ENCODE measurements at regions not wholly inside any gene's neighbourhood (a gene's known extent, or its start where the extent isn't known, plus 50 kb on each side); places are given as distances from the start of the nearest gene placed in this dataset.
"Not testable (repeated sequence)": the region's sequence is repeated elsewhere in the genome, so short reads cannot be mapped to it uniquely, and the experiment has no call there.

DNA sequence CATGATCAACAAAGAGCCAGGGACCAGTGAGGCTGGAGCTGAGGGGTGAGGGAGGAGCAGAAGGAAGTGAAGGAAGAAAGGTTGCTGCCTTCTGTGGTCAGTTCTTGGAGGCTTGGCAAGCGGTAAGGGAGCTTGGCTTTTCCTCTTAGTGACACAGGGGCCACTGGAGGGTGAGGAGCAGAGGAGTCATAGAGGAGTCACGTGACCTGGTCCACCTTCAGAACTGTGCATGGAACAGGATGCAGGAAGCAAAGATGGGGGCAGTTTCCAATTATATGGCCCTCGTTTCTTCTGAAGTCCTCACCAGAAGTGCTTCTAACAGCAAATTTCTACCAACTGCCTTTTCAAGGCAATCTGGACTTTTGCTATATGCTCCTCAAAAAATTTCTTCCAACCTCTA, 326.9 kb upstream of the SMIM21 start:
- no peak for DNase-seq (ENCODE audit: low spot score)

DNA sequence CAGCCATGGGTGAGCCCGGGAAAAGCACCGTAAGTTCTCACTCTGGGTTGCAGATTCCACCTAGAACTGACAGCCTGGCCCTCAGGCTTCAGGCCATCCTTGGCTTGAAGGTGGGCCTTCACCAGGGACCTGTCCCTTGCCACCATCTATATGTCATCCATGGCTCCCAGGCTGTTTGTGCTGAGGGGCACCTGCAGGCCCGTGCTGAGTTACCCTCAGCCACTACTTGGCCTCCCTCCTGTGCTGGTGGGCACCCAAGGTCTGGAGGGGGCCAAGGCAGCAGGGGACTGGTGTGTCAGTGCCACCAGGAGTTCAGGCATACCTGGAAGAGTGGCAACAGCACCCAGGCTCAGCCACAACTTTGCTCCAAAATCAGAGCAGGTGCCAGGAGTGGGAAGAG, 326.2 kb upstream of the SMIM21 start:
- DNase-seq (ENCODE audit: low spot score), result no peak

DNA sequence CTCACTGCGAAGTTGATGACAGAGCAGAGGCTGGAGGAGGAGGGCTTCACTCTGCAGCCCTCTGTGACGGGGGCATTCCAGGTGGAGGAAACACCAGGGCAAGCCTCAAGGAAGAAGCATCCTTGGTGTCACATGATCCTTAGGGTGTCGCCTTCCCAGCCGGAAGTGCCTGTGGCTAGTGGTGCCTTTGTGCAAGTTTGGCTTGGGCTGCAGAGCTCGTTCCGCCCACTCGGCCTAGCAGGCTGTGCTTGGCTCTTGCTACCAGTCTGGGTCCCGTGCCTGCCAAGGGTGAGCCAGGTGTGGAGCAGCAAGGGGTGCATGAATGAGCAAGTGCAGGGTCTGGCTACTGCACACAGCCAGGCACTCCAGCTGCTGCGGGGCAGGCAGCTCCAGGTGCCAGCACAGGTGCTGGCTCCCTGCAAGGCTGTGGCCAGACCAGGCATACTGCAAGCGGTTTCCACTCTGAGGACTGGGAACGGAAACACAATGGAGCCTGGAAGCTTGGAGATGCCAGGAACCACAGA, 325.3 kb upstream of the SMIM21 start:
- DNase-seq (ENCODE audit: low spot score), result no peak

DNA sequence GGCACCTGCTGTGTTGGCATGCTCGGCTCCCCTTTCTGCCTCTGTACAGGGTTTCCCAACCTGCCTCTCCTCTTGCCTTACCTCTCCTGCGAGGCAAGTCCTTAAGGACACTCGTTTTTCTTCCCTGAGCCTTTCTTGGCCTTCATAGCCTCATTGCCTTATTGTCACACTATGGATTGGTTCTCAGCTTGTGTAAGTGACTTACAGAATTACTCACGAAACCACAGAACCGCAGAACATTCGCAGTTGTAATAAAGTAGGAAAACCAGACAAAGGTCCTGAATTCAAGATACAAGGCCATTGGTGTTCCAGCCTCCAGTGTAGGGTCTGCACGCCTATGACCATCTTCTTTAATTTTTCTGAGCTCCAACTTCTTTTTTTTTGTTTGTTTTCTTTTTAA, 317.6 kb upstream of the SMIM21 start:
- DNase-seq (ENCODE audit: low spot score), result no peak

DNA sequence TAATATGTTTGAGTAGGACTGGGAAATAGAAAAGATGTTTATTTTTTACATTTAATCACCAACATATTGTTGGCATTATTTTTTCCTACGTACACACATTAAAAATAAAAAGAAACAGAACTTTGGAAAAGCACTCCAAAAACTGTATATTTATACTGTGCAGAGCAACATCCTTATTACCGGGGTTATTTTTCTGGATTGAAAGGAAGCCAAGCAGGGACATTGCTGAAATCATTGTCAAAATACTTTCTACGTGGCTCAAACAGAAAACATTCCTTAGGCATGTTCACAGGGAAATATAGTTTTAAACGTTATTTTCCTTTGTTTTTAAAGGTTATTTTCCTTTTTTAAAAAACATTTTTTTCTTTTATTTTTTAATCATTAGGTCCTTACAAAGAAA, 315.0 kb upstream of the SMIM21 start:
- DNase-seq (ENCODE audit: low spot score), result peak; percentile 44

DNA sequence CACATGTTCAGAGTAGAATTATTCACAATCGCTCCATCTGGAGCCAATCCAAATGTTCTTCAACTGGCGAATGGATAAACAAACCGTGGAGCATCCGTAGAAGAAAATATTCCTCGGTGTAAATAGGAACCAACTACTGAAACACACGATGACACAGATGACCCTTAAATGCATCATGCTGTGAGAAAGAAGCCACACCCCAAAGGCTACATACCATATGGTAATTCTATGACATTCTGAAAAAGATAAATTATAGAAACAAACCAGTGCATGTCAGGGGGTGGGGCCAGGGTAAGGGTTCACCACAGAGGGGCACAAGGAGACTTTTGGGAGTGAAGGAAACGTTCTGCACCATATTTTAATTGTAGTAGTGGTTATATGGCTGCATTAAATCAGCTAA, 312.2 kb upstream of the SMIM21 start:
- DNase-seq (ENCODE audit: low spot score), result no peak

DNA sequence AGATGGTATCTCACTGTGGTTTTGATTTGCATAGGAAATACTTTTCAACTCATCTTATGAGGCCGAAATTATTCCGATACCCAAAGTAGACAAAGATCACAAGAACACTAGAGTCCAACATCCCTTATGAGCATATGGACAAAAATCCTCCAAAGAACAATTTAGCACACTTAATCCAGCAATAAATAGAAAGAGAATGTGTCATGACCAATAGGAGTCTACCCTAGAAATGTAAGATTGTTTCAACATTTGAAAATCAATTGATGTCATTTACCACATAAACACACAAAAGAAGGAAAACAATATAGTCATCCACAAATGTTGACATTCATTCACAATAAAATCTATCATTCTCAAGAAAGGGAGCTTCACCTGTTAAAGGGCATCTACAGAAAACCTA, 307.8 kb upstream of the SMIM21 start:
- no peak for DNase-seq (ENCODE audit: low spot score)

DNA sequence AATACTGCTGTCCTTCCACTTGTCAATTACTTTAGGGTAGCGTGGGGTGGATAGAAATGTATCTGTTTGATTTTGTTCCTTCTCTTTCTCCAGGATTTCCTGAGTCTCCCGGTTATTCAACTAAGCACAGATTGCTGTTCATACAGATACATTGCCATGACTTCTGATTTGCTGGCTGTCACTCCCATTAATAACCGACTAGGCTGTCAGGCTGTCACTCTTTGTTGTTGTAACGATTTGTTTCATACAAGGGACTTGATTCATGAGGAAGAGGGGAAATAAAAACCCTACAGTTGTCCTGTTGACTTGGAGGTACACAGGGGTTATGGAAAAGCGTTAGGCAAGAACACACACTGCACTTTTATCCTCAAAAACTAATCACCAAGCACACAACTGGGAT, 302.7 kb upstream of the SMIM21 start:
- no peak for DNase-seq (ENCODE audit: low spot score)

DNA sequence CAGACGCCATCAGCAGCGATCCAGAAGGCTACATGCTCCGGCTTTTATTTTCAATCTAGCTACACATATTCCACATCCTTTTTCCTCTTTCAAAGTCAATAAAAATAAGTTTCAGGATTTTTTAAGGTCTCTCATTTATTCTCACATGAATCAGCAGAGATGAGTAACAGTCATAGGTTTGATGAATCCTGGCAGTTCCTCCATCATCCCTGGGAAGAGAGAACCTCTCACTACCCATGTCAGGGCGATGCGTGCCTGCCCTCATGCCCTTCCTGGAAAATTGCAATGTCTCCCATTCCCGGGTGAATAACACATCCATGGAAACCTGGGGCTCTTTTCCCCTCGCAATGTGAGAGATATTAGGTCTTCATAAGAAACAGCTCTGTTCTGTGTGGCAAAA, 301.1 kb upstream of the SMIM21 start:
- DNase-seq (ENCODE audit: low spot score), result no peak

DNA sequence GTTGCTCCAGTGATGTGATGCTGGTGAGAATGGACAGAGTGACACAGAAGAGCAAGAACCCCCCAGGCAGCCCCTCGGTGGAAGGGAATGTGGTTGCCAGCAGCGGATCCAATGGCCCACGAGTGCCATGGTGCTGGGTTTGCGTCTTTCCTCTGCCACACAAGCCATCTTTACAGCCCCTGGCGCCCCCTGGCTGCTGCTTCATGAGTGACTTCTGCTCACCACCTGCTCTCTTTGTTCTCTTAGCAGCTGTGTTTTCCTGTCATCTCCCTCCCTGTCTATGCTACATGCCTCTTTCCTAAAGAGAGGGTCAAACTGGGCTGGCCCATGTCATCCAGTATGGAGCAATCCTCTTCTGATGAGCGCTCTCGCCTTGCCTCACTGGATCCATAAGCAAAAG, 300.0 kb upstream of the SMIM21 start:
- no peak for DNase-seq (ENCODE audit: low spot score)

DNA sequence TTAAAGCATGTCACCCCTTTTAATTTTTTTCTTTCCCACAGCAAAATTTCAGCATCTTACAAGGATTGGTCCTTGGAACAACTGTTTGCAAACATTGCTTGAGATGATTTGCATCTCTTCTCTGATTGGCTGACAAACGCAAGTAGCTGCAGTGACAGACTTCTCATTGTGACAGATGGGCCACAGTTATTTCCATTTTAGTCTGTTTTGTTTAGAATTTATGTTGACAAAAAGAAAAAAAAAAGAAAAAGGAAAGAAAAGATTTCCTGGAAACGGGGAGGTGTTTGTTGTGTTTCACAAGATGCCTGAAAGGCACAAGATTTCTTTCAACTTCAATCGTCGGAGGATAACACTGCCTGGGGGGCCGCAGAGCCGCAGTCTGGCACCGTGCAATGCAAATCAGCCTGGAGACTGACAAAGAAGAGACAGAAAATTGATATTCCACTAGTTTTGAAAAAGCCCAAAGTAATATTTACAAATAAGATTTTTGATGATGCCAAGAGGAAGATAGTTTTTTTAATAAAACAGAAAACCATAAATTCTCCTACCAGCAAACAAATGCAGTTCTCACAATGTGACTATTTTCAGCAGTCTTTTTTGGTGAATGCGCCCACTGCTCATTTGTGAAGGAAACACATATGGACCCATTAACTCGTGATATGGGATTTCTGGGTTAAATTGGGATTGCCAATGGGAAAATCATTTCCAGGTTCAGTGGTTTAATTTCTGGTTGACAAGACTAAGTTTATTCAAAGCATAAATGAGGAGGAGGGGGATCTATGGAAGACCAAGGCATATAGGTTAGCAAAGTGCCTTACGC, 296.2 kb upstream of the SMIM21 start:
- DNase-seq (ENCODE audit: low spot score), result no peak

DNA sequence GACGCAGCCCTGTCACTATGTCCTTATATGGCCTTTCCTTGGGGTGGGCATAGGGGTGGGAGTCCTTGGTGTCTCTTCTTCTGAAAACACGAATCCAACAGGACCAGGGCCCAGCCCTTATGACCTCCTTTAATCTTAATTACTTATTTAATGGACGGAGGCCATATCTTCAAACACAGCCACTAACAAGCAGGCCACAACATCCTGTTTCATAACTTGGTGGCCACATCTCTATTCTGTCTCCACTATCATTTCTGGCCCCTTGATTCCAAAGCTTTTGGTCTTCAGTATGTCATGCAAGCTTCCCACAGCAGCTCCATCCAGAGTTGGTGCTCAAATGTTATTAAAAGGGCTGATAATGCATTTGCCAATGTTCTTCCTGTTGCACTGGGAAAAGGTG, 287.3 kb upstream of the SMIM21 start:
- DNase-seq (ENCODE audit: low spot score), result no peak

DNA sequence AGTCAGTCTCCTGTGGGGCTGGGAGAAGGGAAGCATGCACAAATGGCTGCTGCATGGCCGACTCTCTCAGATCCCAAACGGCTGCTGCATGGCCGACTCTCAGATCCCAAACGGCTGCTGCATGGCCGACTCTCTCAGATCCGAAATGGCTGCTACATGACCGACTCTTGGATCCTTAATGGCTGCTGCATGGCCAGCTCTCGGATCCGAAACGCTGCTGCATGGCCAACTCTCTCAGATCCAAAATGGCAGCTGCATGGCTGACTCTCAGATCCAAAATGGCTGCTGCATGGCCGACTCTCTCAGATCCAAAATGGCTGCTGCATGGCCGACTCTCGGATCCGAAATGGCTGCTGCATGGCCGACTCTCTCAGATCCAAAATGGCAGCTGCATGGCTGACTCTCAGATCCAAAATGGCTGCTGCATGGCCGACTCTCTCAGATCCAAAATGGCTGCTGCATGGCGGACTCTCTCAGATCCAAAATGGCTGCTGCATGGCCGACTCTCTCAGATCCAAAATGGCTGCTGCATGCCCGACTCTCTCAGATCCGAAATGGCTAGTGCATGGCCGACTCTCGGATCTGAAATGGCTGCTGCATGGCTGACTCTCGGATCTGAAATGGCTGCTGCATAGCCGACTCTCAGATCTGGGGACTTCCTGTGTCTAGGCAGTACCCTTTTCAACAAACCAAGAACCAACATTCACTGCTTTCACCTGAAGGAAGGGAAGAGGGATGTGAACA, 284.8 kb upstream of the SMIM21 start:
- DNase-seq (ENCODE audit: low spot score), result not testable (repeated sequence)

DNA sequence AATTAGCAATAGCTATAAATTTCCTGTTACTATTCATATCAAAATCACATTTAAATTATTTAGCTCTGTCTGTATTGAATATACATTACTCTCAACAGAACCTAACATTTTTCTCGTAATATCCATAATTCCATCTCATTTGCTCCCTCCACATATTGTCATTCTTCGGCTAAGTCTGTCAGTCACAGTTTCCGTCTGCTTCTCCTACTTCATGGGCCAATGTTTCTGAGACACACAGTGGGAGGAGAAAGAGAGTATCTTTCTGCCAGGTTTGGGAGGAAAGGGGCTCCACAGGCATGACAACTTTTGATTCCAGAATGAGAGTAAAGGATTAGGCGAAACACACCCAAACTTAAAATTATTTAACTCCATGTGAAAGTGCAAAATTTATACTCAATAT, 273.1 kb upstream of the SMIM21 start:
- DNase-seq (ENCODE audit: low spot score), result no peak

DNA sequence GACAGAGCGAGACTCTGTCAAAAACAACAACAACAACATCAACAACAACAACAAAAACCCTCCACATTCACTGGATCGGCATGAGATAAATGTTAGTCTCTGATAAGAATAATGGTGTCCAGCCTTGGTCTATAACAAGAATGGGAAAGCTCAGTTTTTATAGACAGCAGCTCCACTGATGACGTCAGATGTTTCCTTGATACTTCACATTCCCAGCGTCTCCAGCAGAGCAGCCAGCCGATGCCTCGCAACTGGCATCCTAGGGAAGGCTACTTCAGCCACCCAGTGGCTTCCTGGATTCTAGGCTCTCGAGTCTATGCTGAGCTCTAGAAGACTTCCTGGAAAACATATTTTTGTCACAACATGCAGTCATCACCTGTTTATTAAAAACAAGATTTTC, 271.4 kb upstream of the SMIM21 start:
- DNase-seq (ENCODE audit: low spot score), result no peak

DNA sequence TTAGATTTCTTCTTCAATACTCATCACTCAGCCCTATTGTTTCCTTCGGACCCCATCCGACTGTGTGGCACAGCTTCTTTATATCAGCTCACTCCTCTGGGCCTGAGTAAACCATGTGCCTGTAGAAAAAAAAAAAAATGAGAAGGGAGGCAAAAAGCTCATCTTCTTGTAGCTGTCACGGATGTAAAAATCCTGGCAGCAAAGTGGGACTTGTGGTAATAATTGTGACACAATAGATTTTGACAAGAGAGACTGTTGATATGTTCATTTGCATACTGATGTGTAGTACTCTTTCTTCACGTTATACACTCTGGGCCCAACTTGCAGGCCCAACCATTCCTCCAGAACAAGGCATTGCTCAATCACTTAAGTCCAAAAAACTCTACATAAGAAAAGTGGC, 270.0 kb upstream of the SMIM21 start:
- DNase-seq (ENCODE audit: low spot score), result no peak

DNA sequence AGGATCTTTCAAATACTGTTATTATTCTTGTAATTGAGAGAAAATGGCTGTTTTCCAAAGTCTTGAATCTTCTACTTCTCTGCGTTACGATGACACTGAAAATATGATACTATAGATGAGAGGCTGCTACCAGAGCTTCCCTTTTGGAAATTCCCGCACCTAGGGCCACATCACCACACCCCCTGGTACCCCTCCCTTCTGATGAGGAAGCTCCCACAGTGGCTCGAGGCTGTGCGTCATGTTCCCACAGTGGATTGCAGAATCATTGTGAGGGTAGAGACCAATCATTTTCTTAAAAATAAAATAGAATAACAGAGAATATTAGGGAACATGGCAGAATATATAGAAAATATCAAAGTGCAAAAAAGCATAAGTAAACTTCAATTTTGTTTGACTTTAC, 268.9 kb upstream of the SMIM21 start:
- DNase-seq (ENCODE audit: low spot score), result no peak

DNA sequence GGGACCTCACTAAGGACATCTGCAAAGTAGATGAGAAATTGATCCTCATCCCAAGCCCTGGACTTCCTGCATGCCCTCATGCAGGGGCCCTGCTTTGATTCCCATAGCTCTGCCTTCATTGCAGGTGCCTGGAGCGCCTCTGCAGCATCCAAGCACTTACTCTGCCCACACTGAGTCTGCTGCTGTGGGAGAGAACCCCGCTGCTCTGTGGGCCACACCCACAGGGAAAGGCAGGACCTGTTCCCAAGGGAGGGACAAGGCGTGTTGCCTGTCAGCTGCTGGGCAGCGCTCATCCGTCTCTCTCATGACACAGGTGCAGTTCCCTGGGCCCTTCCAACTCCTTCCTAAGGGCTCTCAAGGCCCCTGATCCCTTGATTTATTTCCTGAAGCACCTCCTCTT, 266.8 kb upstream of the SMIM21 start:
- no peak for DNase-seq (ENCODE audit: low spot score)

DNA sequence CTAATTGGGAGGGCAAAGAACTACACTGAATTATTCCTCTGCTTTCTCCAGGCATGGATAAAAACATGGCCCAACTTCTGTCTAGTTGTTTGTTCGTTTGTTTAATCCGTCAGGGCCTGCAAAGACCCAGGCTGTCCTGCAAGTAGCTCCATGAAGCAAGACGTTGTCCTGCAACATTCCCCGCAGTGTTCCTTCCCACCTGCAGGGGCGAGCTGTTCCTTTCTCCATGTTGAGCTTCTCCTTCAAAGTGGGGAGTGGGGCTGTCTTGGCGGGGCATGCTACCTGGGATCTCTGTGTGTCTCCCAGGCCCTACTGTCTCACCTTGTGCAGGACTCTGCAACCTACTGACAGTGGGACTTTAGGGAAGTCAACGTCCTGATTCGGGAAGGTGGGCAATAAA, 264.0 kb upstream of the SMIM21 start:
- no peak for DNase-seq (ENCODE audit: low spot score)

DNA sequence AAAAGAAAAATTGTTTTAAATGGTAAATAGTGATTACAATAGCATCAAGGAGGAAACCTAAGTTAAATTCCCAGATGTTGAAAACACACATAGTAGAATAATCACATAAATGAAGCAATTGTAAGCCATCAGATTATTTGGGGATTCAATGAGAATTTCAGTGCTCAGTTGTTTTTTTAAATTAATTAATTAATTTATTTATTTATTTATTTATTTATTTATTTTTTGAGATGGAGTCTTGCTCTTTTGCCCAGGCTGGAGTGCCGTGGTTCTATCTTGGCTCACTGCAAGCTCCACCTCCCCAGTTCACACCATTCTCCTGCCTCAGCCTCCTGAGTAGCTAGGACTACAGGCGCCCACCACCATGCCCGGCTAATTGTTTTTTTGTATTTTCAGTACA, 262.8 kb upstream of the SMIM21 start:
- not testable (repeated sequence) for DNase-seq (ENCODE audit: low spot score)

DNA sequence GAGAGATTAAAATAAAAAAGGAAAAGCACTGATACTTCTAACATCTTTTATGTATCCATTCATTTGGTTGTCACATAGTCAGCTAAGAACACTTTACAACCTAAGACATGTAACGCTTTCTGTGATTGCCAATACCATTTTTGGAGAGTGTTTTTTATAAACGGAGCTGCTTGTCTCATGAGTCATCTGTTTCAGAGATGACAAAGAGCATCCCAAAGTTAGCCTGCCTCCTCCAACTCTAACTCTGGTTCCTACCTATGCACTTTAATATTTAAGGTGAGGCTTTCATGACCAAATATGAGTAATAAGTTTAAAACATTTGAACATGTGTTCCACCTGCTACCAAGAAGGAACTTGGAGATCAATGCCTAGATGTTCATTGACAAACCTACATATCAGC, 260.1 kb upstream of the SMIM21 start:
- no peak for DNase-seq (ENCODE audit: low spot score)

DNA sequence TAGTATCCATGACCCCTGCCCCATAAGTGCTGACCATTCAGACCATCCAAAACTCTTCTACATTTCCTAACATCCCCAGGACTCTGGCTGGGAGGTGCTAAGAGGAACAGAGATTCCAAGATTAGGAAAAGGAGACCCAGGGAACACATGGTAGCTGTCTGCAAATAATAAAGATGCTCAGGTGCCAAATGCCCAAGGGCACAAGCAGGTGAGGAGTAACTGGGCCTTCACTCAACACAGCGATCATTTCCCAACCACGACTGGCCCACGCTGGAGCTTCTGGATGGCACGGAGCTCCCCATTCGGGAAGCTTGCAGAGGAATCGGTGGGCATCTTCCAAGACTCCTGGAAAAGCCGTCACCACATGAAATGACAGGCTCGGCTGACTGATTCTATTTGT, 255.9 kb upstream of the SMIM21 start:
- no peak for DNase-seq (ENCODE audit: low spot score)

DNA sequence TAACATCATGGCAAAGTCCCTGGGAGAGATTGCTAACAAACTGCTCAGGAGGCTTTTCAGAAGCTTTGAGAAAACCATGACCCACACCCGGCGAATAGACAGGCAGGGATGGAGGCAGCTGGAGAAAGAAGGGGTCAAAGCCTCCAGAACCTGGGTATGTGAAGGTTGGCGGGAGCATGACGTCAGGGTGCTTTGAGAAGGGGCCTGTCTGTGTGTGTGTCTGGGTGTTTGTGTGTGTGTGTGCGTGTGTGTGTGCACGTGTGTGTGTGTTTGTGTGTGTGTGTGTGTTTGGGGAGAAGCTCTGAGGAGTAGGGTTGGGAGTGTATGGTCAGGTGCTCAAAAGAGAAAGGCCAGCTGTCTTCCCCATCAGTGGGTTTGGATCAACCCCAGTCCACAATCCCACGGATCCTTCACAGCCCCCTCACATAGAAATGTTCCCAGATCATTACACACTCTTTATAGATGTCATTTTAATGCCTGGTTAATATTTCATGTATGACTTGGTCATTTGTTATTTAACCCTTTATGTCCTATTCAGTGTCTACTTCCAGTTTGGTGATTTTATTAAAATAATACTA, 254.1 kb upstream of the SMIM21 start:
- DNase-seq (ENCODE audit: low spot score), result no peak
